Esophagus (tissue), 2 donors: ENCODE measurements at regions not wholly inside any gene's neighbourhood (a gene's known extent, or its start where the extent isn't known, plus 50 kb on each side); places are given as distances from the start of the nearest gene placed in this dataset.

Source experiments
- H3K27ac ChIP-seq, 2 donors: one replicate each; pipeline ENCODE4 v1.5.1; 2013; ENCODE audit warnings: low read depth in 2 of 2, mild to moderate bottlenecking in 2 of 2, inconsistent platforms in 1 of 2, low read length in 1 of 2, moderate library complexity in 1 of 2
- H3K27me3 ChIP-seq, 2 donors: one replicate each; pipeline ENCODE4 v1.6.1; 2013; ENCODE audit warnings: low read length in 2 of 2, control low read depth in 1 of 2, mild to moderate bottlenecking in 1 of 2; ENCODE audit not compliant: insufficient read depth in 2 of 2, control insufficient read depth in 1 of 2
- H3K36me3 ChIP-seq, 2 donors: one replicate each; pipeline ENCODE4 v1.6.1; 2013; ENCODE audit warnings: low read length in 1 of 2; ENCODE audit not compliant: control insufficient read depth in 2 of 2, insufficient read depth in 2 of 2
- H3K4me1 ChIP-seq, 2 donors: one replicate each; pipeline ENCODE4 v1.6.1; 2013; ENCODE audit warnings: low read length in 1 of 2; ENCODE audit not compliant: control insufficient read depth in 2 of 2, insufficient read depth in 2 of 2
- H3K4me3 ChIP-seq, 2 donors: one replicate each; pipeline ENCODE4 v1.5.1; 2013; ENCODE audit warnings: low read length in 2 of 2, mild to moderate bottlenecking in 2 of 2, low read depth in 1 of 2, moderate library complexity in 1 of 2
- H3K9me3 ChIP-seq, 2 donors: one replicate each; pipeline ENCODE4 v1.6.1; 2013; ENCODE audit warnings: mild to moderate bottlenecking in 2 of 2, low read depth in 1 of 2, low read length in 1 of 2, moderate library complexity in 1 of 2; ENCODE audit not compliant: control insufficient read depth in 2 of 2, insufficient read depth in 1 of 2
- WGBS, 2 donors: extraction: QIAGEN DNeasy Blood & Tissue Kit; methylation state at CpG; one replicate each; pipeline ENCODE4 v1.1.7; 2013; 5-methylcytosine and 5-hydroxymethylcytosine counted together
- donor health status: healthy with polysubstance abuse.
- donor health status: Bipolar disorder and iron deficiency.

DNA sequence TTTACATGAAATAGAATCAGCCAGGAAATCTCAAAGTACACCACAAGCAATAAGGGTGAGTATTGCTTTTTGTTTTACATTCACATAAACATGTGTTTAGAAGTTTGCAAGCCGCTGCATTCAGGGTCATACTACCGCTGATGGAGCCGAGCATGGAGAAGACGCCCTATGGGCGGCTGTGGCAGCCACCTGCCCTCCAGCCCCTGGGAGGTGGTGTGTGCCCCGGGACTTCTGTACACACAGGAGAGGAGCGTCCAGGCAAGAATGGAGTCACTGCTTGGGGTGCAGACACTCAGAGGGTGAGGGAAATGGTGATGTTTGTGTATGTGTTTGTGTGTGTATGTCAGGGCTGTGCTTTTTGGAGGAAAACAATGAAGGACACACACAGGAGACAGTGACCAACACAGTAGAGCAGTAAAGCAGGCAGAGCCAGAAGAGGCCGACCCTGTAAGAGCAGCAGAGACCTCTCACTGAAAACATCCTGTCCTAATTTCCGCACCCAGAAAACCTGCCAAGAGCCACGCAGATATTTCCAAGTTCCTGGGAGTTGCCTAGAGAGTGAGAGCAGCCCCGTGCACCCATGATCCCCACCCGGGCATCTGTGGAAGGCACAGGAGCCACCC is 108.1 kb upstream of the GJB6 start:
- peak overlapping the region; percentile 68 to 90 for H3K27ac ChIP-seq
- H3K27me3 ChIP-seq = no peaks in the 10 kb centered on the region
- H3K4me1 ChIP-seq = peaks cover 0 to 7% of the 10 kb centered on the region in 2 donors
- H3K36me3 ChIP-seq = no peaks in the 10 kb centered on the region
- 63 to 66% methylated on average over 12 of the region's 12 CpGs for WGBS, 2 donors
- no peaks in the 10 kb centered on the region for H3K9me3 ChIP-seq
- H3K4me3 ChIP-seq = no peak overlapping the region

DNA sequence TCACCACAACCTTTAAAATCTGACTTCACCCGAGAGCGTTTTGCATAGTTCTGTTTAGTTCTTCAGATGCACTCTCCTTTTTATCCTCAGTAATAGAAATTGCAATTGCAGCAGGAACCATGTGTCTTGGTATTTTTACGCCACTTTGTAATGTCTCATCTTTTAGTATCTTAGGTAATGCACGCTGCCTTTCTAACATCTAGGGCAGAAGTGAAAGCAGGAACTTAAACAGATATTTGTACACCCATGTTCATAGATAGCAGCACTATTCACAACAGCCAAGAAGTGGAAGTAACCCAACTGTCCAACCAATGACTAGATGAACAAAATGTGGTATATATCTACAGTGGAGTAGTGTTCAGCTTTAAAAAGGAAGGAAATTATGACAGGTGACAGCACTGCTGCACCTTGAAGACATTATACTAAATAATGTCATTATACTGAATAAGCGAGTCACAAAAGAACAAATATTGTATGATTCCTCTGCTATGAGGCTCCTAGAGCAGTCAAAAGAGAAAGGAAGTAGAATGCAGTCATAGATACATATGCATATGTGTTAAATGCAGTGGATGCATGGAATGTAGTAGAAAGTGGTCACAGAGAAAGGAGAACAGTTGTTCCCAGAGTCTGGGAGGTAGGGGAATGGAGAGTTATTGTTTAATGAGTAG is 105.9 kb upstream of the GJB6 start:
- Histone ChIP-seq H3K36me3 (no peaks in the 10 kb centered on the region), H3K9me3 (no peaks in the 10 kb centered on the region), H3K4me3 (no peak overlapping the region), H3K27me3 (no peaks in the 10 kb centered on the region), H3K27ac (no peak overlapping the region), H3K4me1 (peaks cover 0 to 5% of the 10 kb centered on the region in 2 donors)
- 86 to 93% methylated on average over 5 of the region's 5 CpGs for WGBS, 2 donors

DNA sequence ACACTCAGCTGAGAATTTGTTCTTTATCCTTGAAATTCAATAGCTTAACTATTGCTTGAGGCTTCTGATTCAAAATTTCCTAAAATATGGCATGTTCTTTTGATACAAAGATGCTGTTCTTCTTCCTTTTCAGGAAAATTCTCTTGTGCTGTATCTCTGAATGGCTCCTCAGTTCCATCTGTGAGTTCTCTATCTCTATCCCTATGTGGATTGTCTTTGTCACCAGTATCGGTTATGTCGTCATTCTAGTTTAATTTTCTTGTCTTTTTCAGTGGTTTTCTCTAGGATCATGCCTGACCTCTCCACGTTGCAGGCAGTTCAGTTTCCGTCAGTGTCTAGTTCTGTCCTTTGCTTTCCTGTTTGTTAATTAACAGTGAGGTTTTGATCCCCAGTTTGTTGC is 104.6 kb upstream of the GJB6 start:
- Histone ChIP-seq H3K4me3 (no peak overlapping the region), H3K27me3 (no peaks in the 10 kb centered on the region), H3K27ac (no peak overlapping the region), H3K4me1 (peaks cover 0 to 7% of the 10 kb centered on the region in 2 donors), H3K36me3 (no peaks in the 10 kb centered on the region), H3K9me3 (no peaks in the 10 kb centered on the region)
- WGBS, 2 donors = 83% methylated on average over 4 of the region's 4 CpGs

DNA sequence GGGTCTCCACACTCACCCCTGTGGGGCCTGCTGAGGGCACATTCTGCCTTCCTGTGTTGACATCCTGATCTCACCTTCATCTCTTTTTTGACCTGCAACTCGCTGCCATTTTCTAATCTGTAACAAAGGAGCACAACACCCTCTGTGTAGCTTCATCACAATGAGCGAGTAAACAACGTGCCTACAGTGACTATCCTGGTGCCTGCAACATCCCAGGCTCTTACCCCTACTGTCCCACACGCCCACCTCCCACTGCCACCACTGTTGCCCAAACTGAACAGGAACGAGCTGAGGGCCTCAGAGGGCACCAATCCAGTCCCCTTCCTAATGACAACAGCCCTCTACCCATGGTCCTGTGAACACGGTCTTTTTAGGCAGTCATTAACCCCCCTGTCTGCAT is 102.2 kb upstream of the GJB6 start:
- H3K27ac ChIP-seq = no peak overlapping the region
- H3K36me3 ChIP-seq = no peaks in the 10 kb centered on the region
- H3K4me1 ChIP-seq = peaks cover 0 to 4% of the 10 kb centered on the region in 2 donors
- H3K9me3 ChIP-seq = no peaks in the 10 kb centered on the region
- 86 to 88% methylated on average over 6 of the region's 6 CpGs for WGBS, 2 donors
- no peak overlapping the region for H3K4me3 ChIP-seq
- no peaks in the 10 kb centered on the region for H3K27me3 ChIP-seq

DNA sequence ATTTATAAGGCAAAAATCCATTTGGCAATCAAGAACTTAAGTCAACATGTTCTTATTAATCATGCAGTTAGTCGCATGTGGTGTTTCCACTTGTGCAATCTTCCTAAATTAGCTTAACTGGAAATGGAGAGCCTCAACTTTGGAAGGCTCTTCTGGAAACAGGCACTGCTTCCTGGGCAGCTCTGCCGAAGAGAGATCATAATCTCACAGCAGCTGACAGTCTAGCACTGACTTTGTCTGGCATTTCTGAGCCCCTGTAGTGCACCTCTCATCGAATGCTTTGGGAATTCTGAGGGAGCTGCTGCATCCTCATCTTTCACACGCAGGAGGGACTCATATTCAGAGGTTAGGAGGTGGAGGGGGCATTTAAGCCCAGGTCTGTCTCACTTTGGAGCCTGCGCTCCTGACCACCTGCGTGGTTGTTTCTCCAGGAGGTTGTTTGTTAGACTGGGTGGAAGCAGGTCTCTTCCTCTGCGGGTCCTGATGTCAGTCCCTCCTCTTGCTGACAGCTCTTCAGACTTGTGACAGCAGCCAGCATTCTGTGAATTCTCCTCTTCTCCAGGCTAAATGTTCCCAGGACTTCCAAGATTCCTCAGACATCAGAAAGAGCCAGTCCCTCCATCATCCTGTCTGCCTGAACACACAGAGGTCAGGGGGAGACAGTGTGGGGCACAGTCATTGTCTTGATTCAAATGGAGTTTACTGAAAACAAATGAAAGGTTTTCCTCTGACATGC is 100.4 kb upstream of the GJB6 start:
- 52% methylated on average over 7 of the region's 7 CpGs for WGBS, 2 donors
- Histone ChIP-seq H3K4me3 (no peak overlapping the region), H3K27ac (no peak overlapping the region), H3K4me1 (peaks cover 0 to 3% of the 10 kb centered on the region in 2 donors), H3K9me3 (no peaks in the 10 kb centered on the region), H3K27me3 (no peaks in the 10 kb centered on the region), H3K36me3 (no peaks in the 10 kb centered on the region)

DNA sequence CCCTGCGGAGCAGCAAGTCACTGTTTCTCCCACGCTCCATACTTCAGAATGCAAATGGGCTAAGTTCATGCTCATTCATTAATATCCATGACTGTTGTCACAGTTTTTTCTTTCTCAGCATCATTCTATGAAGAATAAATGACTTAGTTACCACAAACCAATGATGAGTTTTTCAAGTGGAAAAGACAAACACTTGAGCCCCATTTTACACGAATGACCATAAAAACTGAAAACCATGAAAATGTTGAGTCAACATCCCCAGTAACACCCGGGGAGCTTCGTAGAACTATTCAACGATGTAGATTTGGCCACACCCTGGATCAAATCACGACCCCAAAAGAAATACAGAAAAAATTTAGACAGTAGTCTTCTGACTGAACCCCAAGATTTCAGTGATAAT is 99.8 kb upstream of the GJB6 start:
- H3K36me3 ChIP-seq = no peaks in the 10 kb centered on the region
- peaks cover 0 to 3% of the 10 kb centered on the region in 2 donors for H3K4me1 ChIP-seq
- 76 to 78% methylated on average over 7 of the region's 7 CpGs for WGBS, 2 donors
- H3K4me3 ChIP-seq = no peak overlapping the region
- H3K27ac ChIP-seq = no peak overlapping the region
- no peaks in the 10 kb centered on the region for H3K9me3 ChIP-seq
- no peaks in the 10 kb centered on the region for H3K27me3 ChIP-seq

DNA sequence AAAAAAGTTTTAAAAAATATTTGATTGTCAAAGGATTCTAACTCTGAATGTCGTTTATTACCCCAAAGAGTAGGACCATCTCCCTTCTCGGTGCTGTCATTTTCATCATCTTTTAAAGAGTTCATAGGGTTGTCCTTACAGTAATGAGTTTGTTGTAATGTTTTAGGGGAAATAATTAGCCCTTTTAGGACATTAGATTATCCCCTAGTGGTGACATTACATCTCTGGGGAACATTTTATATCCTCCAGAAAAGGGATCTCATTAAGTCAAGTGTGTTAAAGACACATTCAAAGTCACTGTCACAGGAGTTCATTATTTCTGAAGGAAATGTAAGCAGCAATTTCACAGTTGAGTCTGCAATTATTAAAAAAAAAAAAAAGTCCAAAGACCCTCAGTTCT is 99.3 kb upstream of the GJB6 start:
- H3K27ac ChIP-seq = no peak overlapping the region
- peaks cover 0 to 4% of the 10 kb centered on the region in 2 donors for H3K4me1 ChIP-seq
- no peak overlapping the region for H3K4me3 ChIP-seq
- peaks cover 0 to 3% of the 10 kb centered on the region in 2 donors for H3K9me3 ChIP-seq
- H3K27me3 ChIP-seq = no peaks in the 10 kb centered on the region
- no peaks in the 10 kb centered on the region for H3K36me3 ChIP-seq
- 78 to 90% methylated on average over 2 of the region's 2 CpGs for WGBS, 2 donors

DNA sequence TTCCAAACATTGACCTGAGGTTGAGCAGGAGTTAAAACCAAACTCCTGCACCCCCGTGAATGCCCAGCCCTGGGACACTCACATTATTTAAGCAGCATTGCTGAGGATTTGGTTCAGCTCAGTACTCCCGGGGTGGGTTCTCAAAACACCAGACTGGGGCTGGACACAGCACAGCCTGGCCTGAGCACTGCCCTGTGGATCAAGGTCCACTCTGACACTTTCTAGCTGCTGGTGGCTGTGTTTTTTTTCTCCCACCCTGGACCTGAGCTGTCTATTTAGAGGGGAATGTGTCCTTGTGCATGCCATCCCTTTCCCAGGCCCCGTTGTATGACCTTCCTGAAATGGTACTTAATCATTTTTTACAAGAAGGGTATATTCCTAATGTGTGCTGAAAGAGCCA is 94.7 kb upstream of the GJB6 start:
- WGBS, 2 donors = 83 to 88% methylated on average over 3 of the region's 3 CpGs
- Histone ChIP-seq H3K9me3 (peaks cover 0 to 16% of the 10 kb centered on the region in 2 donors), H3K27me3 (no peaks in the 10 kb centered on the region), H3K4me1 (peaks cover 0 to 2% of the 10 kb centered on the region in 2 donors), H3K4me3 (no peak overlapping the region), H3K27ac (no peak overlapping the region), H3K36me3 (no peaks in the 10 kb centered on the region)

DNA sequence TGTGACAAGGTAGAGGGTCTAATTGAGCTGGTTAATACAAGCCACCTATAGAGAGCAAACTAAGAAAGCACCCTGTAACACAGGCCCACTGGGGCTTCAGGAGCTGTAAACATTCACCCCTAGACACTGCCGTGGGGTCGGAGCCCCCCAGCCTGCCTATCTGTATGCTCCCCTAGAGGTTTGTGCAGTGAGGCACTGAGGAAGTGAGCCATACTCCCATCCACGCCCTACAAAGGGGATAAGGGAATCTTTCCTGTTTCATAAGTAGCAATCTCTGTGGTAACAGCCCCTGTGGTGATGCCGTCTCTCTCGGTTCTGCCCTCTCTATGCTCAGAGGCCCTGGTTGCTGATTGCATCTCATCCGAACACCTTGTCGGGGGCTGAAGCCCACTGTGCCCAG is 94.2 kb upstream of the GJB6 start:
- H3K27ac ChIP-seq = no peak overlapping the region
- peaks cover 0 to 16% of the 10 kb centered on the region in 2 donors for H3K9me3 ChIP-seq
- no peak overlapping the region for H3K4me3 ChIP-seq
- peaks cover 0 to 2% of the 10 kb centered on the region in 2 donors for H3K4me1 ChIP-seq
- WGBS, 2 donors = 87 to 88% methylated on average over 7 of the region's 7 CpGs
- no peaks in the 10 kb centered on the region for H3K36me3 ChIP-seq
- H3K27me3 ChIP-seq = no peaks in the 10 kb centered on the region
